IMR-90 (cell line): ENCODE measurements at regions not wholly inside any gene's neighbourhood (a gene's known extent, or its start where the extent isn't known, plus 50 kb on each side); places are given as distances from the start of the nearest gene placed in this dataset.

ENCODE experiments used
- ATAC-seq: fragments of 200-7000 bp; cut with Tn5 transposase; 2 replicates; pipeline ENCODE4 v1.9.1; 2020; ENCODE audit warnings: low read depth, mild to moderate bottlenecking, moderate library complexity
- BruUV-seq: library from RNA; stranded (reverse); fragments of 400-500 nt; replicated peaks from 2 replicates; lab custom pipeline; 2021; lab: Mats Ljungman, UMichigan
- CTCF ChIA-PET: fragments of 300-600 bp; formaldehyde crosslinking; extraction: SDS; loops from one replicate; lab custom pipeline; 2021; ENCODE audit warnings: antibody characterized with exemption; lab: Yijun Ruan, JAX
- POLR2A ChIA-PET: fragments of 300-600 bp; sonication (Branson Sonifier 250); formaldehyde crosslinking; loops from one replicate; lab custom pipeline; 2022; ENCODE audit warnings: antibody characterized with exemption; ENCODE audit not compliant: unreplicated experiment; lab: Charles Lee
- DNase-seq: peaks from one replicate; pipeline ENCODE4 v3.0.0; 2013
- H2AFZ ChIP-seq: replicated peaks from 2 replicates; pipeline ENCODE3; 2013; ENCODE audit warnings: low read length, mild to moderate bottlenecking; ENCODE audit not compliant: poor library complexity
- H2AK5ac ChIP-seq: 2 replicates; pipeline ENCODE4 v1.6.1; 2013; ENCODE audit warnings: low read depth, low read length, inconsistent platforms
- H2AK9ac ChIP-seq: replicated peaks from 2 replicates; pipeline ENCODE3; 2013; ENCODE audit warnings: mild to moderate bottlenecking, low read depth, low read length, moderate library complexity; ENCODE audit not compliant: poor library complexity
- H2BK120ac ChIP-seq: 2 replicates; pipeline ENCODE4 v1.6.1; 2013; ENCODE audit warnings: low read depth, low read length, inconsistent platforms
- H2BK15ac ChIP-seq: 3 replicates; pipeline ENCODE4 v1.6.1; 2013; ENCODE audit warnings: low read depth, low read length, inconsistent platforms
- H2BK20ac ChIP-seq: 2 replicates; pipeline ENCODE4 v1.6.1; 2013; ENCODE audit warnings: low read depth, mild to moderate bottlenecking, inconsistent platforms, low read length, moderate library complexity
- H2BK5ac ChIP-seq: 2 replicates; pipeline ENCODE4 v1.6.1; 2013; ENCODE audit warnings: mild to moderate bottlenecking, low read depth, low read length, inconsistent platforms; ENCODE audit not compliant: poor library complexity, severe bottlenecking
- H3K14ac ChIP-seq: replicated peaks from 2 replicates; pipeline ENCODE4 v1.6.1; 2013; ENCODE audit warnings: low read depth, low read length, inconsistent platforms
- H3K18ac ChIP-seq: 2 replicates; pipeline ENCODE4 v1.6.1; 2013; ENCODE audit warnings: low read depth, low read length, control low read depth
- H3K23ac ChIP-seq: 2 replicates; pipeline ENCODE4 v1.6.1; 2013; ENCODE audit warnings: low read depth, low read length, inconsistent platforms
- H3K27ac ChIP-seq: 2 replicates; pipeline ENCODE4 v1.5.1; 2013; ENCODE audit warnings: mild to moderate bottlenecking, control low read depth, low read length; ENCODE audit not compliant: insufficient read depth
- H3K27me3 ChIP-seq: 2 replicates; pipeline ENCODE4 v1.6.1; 2013; ENCODE audit warnings: low read length; ENCODE audit not compliant: control insufficient read depth, insufficient read depth
- H3K36me3 ChIP-seq: 2 replicates; pipeline ENCODE4 v1.6.1; 2013; ENCODE audit warnings: low read length, mixed read lengths; ENCODE audit not compliant: control insufficient read depth, insufficient read depth
- H3K4ac ChIP-seq: 2 replicates; pipeline ENCODE4 v1.6.1; 2013; ENCODE audit warnings: low read depth, low read length, inconsistent platforms
- H3K4me1 ChIP-seq: 2 replicates; pipeline ENCODE4 v1.6.1; 2013; ENCODE audit warnings: low read length, mixed read lengths; ENCODE audit not compliant: control insufficient read depth, insufficient read depth
- H3K4me2 ChIP-seq: 2 replicates; pipeline ENCODE4 v1.6.1; 2013; ENCODE audit warnings: low read depth, mild to moderate bottlenecking, control low read depth, low read length, moderate library complexity
- H3K4me3 ChIP-seq: 2 replicates; pipeline ENCODE4 v1.5.1; 2013; ENCODE audit warnings: low read depth, mild to moderate bottlenecking, control low read depth, low read length, moderate library complexity; ENCODE audit not compliant: insufficient read depth
- H3K56ac ChIP-seq: 2 replicates; pipeline ENCODE4 v1.6.1; 2013; ENCODE audit warnings: low read length, inconsistent platforms; ENCODE audit not compliant: insufficient read depth; ENCODE audit errors: extremely low read depth
- H3K79me1 ChIP-seq, 2 experiments: 2 replicates each; pipeline ENCODE4 v1.6.1; 2013; ENCODE audit warnings: low read length in 2 of 2, inconsistent platforms in 1 of 2, low read depth in 1 of 2
- H3K9ac ChIP-seq: 2 replicates; pipeline ENCODE4 v1.6.1; 2013; ENCODE audit warnings: low read depth, low read length, control low read depth
- H3K9me1 ChIP-seq: 2 replicates; pipeline ENCODE4 v1.6.1; 2013; ENCODE audit warnings: low read length, inconsistent platforms; ENCODE audit not compliant: insufficient read depth
- H3K9me3 ChIP-seq: 2 replicates; pipeline ENCODE4 v1.6.1; 2013; ENCODE audit warnings: low read length; ENCODE audit not compliant: control insufficient read depth, insufficient read depth
- H4K20me1 ChIP-seq: 2 replicates; pipeline ENCODE4 v1.6.1; 2013; ENCODE audit warnings: low read length, inconsistent platforms; ENCODE audit not compliant: insufficient read depth
- H4K5ac ChIP-seq: 2 replicates; pipeline ENCODE4 v1.6.1; 2013; ENCODE audit warnings: mild to moderate bottlenecking, low read depth, low read length, control low read depth
- H4K8ac ChIP-seq, 2 experiments: 2 replicates each; pipeline ENCODE4 v1.6.1; 2013; ENCODE audit warnings: low read depth in 2 of 2, low read length in 2 of 2, control low read depth in 1 of 2, inconsistent platforms in 1 of 2
- H4K91ac ChIP-seq: 2 replicates; pipeline ENCODE4 v1.6.1; 2013; ENCODE audit warnings: low read depth, low read length, inconsistent platforms; ENCODE audit not compliant: insufficient read depth
- BHLHE40 ChIP-seq: fragments of 150-350 bp; IDR thresholded peaks from 2 replicates; pipeline ENCODE4 v1.6.1; 2016; ENCODE audit warnings: mild to moderate bottlenecking, low read depth, low read length
- MAFK ChIP-seq: IDR thresholded peaks from 2 replicates; pipeline ENCODE4 v1.6.1; 2012; ENCODE audit warnings: low read depth, low read length, improper control_type of control experiment
- MAZ ChIP-seq: IDR thresholded peaks from 2 replicates; pipeline ENCODE4 v1.6.1; 2012; ENCODE audit warnings: low read depth, mild to moderate bottlenecking, low read length, improper control_type of control experiment, moderate library complexity, borderline replicate concordance
- MXI1 ChIP-seq: IDR thresholded peaks from 2 replicates; pipeline ENCODE4 v1.6.1; 2012; ENCODE audit warnings: low read depth, mild to moderate bottlenecking, low read length, moderate library complexity, borderline replicate concordance
- NFE2L2 ChIP-seq: fragments of 150-350 bp; IDR thresholded peaks from 2 replicates; pipeline ENCODE4 v1.6.1; 2016; ENCODE audit warnings: low read depth, mild to moderate bottlenecking, low read length
- POLR2A ChIP-seq: IDR thresholded peaks from 2 replicates; pipeline ENCODE4 v1.6.1; 2012; ENCODE audit warnings: mild to moderate bottlenecking, low read depth, low read length
- RAD21 ChIP-seq: IDR thresholded peaks from 2 replicates; pipeline ENCODE4 v1.6.1; 2012; ENCODE audit warnings: low read length, improper control_type of control experiment
- RCOR1 ChIP-seq: IDR thresholded peaks from 2 replicates; pipeline ENCODE4 v1.6.1; 2012; ENCODE audit warnings: mild to moderate bottlenecking, low read length, improper control_type of control experiment; ENCODE audit not compliant: insufficient replicate concordance
- RFX5 ChIP-seq: IDR thresholded peaks from 2 replicates; pipeline ENCODE4 v1.8.0; 2012; ENCODE audit warnings: low read depth, mild to moderate bottlenecking, low read length, moderate library complexity
- SMC3 ChIP-seq: fragments of 150-350 bp; IDR thresholded peaks from 2 replicates; pipeline ENCODE4 v1.6.1; 2016; ENCODE audit warnings: low read depth, mild to moderate bottlenecking, antibody characterized with exemption, low read length, moderate library complexity
- WGBS, 2 experiments: methylation state at CpG; one replicate each; pipeline versions ENCODE4 v1.1.5 to v1.1.7; 2013; ENCODE audit warnings: missing lambda C conversion rate in 2 of 2; ENCODE audit not compliant: insufficient read length in 1 of 2; ENCODE audit errors: extremely low coverage in 2 of 2; 5-methylcytosine and 5-hydroxymethylcytosine counted together
- dilution Hi-C: fragments of 300-500 bp; cut with HindIII; formaldehyde crosslinking; loops from one replicate; pipeline ENCODE4 v1.14.3; 2018; ENCODE audit warnings: low sequenced_read_pairs; ENCODE audit not compliant: unreplicated experiment
- in situ Hi-C: fragments of 300-500 bp; cut with MboI; formaldehyde crosslinking; loops from 3 replicates; pipeline ENCODE4 v1.14.3; 2019; ENCODE audit warnings: low sequenced_read_pairs, inconsistent platforms, mixed read lengths
- intact Hi-C: fragments of 100-400 bp; cut with micrococcal nuclease; formaldehyde crosslinking; loops from 2 replicates; pipeline ENCODE4 v1.10.0; 2022
- TF ChIP-seq, protein P1 (sequence below): fragments of 150-350 bp; IDR thresholded peaks from 2 replicates; pipeline ENCODE4 v1.6.1; 2017; ENCODE audit warnings: mild to moderate bottlenecking, antibody characterized with exemption, low read length, low read depth
- TF ChIP-seq, protein P2 (sequence below): fragments of 150-350 bp; IDR thresholded peaks from 2 replicates; pipeline ENCODE4 v1.6.1; 2016; ENCODE audit warnings: low read depth, mild to moderate bottlenecking, low read length, moderate library complexity, borderline replicate concordance

- no peak for TF ChIP-seq RAD21
- no peak for TF ChIP-seq BHLHE40
- no peak for TF ChIP-seq RCOR1
- TF ChIP-seq POLR2A, result no peak
- no peak for TF ChIP-seq NFE2L2
- TF ChIP-seq, protein P1, sequence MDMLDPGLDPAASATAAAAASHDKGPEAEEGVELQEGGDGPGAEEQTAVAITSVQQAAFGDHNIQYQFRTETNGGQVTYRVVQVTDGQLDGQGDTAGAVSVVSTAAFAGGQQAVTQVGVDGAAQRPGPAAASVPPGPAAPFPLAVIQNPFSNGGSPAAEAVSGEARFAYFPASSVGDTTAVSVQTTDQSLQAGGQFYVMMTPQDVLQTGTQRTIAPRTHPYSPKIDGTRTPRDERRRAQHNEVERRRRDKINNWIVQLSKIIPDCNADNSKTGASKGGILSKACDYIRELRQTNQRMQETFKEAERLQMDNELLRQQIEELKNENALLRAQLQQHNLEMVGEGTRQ, result no peak
- TF ChIP-seq RFX5, result no peak
- TF ChIP-seq, protein P2, sequence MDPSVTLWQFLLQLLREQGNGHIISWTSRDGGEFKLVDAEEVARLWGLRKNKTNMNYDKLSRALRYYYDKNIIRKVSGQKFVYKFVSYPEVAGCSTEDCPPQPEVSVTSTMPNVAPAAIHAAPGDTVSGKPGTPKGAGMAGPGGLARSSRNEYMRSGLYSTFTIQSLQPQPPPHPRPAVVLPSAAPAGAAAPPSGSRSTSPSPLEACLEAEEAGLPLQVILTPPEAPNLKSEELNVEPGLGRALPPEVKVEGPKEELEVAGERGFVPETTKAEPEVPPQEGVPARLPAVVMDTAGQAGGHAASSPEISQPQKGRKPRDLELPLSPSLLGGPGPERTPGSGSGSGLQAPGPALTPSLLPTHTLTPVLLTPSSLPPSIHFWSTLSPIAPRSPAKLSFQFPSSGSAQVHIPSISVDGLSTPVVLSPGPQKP, result no peak
- no peak for TF ChIP-seq MAZ
- TF ChIP-seq SMC3, result no peak
- TF ChIP-seq MAFK, result no peak
- no peak for TF ChIP-seq MXI1
- Histone ChIP-seq H4K91ac (no peak overlapping the region), H2BK120ac (no peak overlapping the region), H3K4me2 (no peak overlapping the region), H2BK5ac (no peak overlapping the region), H3K4ac (no peak overlapping the region), H3K14ac (no peak overlapping the region), H3K18ac (no peak overlapping the region), H2AFZ (no peak overlapping the region), H3K23ac (no peak overlapping the region), H2BK20ac (no peak overlapping the region), H3K4me1 (no peaks in the 10 kb centered on the region; the same call in 1 of the 2 replicates), H3K9me1 (no peaks in the 10 kb centered on the region), H2AK5ac (no peak overlapping the region), H4K5ac (no peak overlapping the region), H3K79me1 (no peaks in the 10 kb centered on the region), H4K20me1 (no peaks in the 10 kb centered on the region), H3K4me3 (no peak overlapping the region), H3K27ac (no peak overlapping the region), H2AK9ac (no peak overlapping the region), H4K8ac (no peak overlapping the region), H3K27me3 (peaks cover 35% of the 10 kb centered on the region), H3K36me3 (no peaks in the 10 kb centered on the region), H3K9ac (no peak overlapping the region), H3K9me3 (no peaks in the 10 kb centered on the region), H3K56ac (no peak overlapping the region), H2BK15ac (no peak overlapping the region)
- no TSS peak for BruUV-seq
- dilution Hi-C loops, result no loop called here
- ChIA-PET POLR2A (no interaction called here), CTCF (no interaction called here)
- no peak for ATAC-seq
- in situ Hi-C loops, result no loop called here
- WGBS, 2 experiments, result 58% methylated on average over 11 of the region's 26 CpGs; no CpG with 5 or more reads in 1 of the 2 experiments
- intact Hi-C loops, result no loop called here
- DNase-seq, result no peak
These were observed 348.7 kb upstream of the TNRC6C start for GRCh38 chr17:77609553-77610517.
